SKM-1 (cell line): ENCODE measurements at regions not wholly inside any gene's neighbourhood (a gene's known extent, or its start where the extent isn't known, plus 50 kb on each side); places are given as distances from the start of the nearest gene placed in this dataset.

Experiments
- DNase-seq: peaks from one replicate; lab custom pipeline; 2025; ENCODE audit not compliant: unreplicated experiment; lab: John Stamatoyannopoulos, UW

GRCh38 chr4:141783770-141784169, 147.4 kb downstream of the IL15 start:
- no peak for DNase-seq

DNA sequence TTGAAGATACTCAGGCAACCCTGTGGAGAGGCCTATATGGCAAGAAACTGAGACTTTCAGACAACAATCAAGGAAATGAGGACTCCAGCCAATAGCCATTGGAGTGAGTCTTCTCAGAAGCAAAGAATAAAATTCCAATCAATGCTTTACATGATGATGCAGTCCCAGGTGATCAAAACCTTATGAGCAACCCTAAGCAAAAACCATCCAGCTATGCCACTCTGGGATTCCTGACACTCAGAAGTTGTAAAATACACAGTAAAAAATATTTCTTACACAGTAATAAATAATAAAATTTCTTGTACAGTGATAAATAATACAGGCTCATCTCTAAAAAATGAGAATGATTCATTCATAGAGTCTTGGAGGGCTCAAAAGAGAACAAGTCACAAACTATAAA, 150.6 kb downstream of the IL15 start:
- DNase-seq, result no peak

DNA sequence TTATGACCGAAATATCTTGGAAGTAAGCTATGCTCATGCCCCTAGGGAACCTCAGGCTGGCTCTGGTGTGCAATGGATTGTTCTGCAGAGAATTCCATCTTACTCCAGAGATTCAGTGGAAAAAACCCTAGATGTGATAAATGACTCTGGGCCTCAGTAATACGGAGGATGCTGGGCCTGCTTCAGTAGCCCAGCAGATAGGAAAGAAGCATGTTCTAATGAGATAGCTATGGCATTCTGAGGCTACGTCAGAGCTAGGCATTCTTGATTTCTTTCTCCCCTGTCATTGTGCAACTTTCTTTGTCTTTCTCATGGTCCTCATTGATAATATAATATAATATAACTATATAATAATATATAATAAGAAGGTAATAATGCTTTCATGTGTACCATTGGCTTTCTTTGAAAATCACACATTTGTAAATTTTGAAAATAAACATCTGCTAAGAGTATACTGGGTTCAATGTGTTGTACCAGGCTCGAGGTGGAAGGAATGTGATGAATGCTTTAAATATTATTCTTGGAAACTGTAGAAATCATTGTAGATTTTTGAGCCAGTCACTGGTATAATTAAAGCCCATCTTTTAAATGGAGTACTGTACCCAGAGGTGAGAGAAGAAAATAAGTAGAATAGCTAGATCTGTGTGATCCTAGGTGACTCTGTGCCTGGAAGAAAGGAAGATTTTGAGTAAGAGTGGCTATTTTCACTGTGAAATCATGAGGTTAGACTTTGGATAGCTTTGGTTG, 152.0 kb downstream of the IL15 start:
- DNase-seq, result no peak

DNA sequence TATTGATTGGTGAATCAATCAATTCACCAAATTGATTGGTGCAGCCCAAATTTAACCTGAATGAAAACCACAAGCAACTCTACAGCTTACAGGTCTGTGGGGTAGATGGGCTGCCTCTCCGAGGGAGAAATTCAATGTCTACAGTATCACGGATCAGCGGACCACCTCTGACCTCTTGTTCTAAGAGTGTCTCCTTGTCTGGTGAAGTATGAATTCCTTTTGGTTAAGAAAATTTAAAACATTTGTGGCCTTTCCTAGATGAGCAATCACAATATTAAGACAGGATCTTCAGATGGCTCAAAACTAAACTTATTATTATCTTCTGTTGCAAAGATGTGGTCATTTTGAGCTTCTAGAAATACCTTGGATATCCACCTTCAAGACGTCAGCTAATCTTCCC, 153.3 kb downstream of the IL15 start:
- DNase-seq, result no peak

DNA sequence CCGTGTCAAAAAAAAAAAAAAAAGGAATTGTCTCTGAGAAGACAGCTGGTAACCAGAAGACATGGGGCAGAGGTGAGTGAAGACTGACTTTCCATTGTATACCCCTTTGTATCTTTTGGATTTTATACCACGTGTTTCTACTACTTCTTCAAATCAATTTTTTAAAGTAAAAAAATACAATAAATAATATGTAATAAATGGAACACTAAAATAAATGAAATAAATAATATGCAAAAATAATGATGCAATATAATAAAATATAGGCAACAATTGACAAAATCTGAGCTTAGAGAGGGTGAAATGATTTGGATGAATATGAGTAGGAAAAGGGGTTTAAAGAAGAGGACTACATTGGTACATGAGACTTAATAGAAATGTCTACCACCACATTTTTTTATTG, 155.8 kb downstream of the IL15 start:
- no peak for DNase-seq

DNA sequence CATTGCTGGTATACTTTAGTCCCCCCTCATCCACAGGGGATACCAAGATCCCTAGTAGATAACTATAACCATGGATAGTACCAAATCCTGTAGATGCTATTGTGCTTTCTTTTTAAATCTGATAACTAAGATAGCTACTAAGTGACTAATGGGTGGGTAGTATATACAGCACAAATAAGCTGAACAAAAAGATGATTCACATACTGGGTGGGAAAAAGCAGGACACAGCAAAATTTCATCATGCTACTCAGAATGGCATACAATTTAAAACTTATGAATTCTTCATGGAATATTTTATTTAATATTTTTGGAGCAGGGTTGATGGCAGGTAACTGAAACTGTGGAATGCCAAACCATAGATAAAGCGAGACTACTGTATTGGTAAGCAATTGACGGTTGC, 161.6 kb downstream of the IL15 start:
- no peak for DNase-seq

DNA sequence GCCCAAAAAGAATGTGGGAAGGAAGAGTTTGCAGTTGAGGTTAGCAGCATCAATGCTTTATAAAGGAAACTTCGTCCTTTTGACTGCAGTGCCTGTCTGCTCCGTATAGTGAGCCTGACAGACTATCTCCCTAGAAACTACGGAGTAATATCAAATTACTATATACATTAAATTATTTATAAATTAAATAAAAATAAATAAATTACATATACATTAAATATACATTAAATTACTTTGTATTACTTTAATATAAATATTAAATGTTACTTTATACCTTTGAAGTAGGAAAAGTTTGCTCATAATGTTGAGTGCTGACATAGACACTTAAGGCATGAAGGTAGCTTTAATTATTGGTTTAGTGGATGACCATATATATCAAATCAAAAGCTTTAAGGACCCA, 165.2 kb downstream of the IL15 start:
- no peak for DNase-seq

DNA sequence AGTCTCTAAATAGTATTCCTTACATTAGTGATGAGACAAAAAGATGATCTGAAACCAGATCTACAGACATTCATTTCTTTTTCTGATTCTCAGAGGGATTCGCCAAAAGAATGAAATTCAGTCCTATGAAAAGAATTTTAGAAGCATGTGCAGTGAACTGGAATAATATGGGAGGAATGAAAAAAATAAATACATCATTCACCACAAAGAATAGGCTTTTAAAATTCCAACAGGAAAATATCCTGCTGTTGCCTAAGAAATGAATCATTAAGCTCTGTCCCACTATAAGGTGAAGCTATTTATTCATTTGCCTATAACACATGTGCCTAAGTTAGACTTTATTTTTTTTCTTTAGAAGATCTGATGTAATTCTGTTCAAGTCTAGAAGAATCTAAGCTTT, 165.9 kb downstream of the IL15 start:
- DNase-seq, result no peak

DNA sequence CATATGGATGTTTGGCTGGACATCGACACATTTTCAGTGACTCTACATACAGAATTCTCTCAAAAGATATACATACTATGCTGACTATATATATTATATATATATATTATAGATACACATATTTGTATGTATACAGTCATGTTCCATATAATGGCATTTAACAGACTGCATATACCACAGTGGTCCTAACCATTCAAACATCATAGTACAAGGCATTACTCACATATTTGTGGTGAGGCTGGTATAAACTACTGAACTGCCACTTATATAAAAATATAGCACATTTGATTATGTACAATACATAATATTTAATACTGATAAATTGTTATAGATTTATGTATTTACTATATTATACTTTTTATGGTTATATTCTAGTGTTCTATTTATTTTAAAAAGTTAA, 168.5 kb downstream of the IL15 start:
- no peak for DNase-seq

DNA sequence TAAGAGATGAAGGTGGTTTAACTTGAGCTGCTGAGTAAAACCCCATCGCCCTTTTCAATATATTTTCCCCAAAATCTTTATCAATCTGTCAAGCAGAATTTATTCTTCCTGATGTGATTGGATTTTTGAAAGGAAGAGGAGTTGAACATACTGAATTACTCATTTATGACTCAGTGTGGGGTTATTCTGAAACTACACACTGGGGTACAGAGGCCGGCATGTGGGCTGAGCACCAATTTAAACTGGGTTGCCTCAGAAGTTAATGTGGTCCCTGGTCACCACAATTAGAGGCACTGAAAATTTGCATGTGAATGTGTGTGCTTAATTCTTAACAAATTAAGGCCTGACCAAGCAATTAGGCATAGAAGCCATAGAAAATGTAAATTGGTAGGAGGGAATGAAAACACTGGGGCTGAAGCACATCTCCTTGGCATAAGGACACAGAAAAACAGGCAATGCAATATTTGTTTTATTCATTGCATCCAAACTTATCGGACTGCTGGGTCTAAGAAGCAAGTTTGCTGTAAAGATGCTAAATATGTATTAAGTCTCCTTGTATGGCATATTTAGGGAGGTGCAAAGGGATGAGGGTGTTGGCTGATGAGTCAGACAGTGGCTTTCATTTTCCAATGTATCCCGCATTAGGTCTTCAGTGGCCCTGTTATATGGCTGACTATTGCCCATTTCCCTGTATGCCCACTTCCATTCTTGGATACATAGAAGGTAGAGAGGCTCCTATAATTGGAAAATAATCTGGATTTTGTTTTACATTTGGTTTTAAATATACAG, 170.9 kb downstream of the IL15 start:
- no peak for DNase-seq

DNA sequence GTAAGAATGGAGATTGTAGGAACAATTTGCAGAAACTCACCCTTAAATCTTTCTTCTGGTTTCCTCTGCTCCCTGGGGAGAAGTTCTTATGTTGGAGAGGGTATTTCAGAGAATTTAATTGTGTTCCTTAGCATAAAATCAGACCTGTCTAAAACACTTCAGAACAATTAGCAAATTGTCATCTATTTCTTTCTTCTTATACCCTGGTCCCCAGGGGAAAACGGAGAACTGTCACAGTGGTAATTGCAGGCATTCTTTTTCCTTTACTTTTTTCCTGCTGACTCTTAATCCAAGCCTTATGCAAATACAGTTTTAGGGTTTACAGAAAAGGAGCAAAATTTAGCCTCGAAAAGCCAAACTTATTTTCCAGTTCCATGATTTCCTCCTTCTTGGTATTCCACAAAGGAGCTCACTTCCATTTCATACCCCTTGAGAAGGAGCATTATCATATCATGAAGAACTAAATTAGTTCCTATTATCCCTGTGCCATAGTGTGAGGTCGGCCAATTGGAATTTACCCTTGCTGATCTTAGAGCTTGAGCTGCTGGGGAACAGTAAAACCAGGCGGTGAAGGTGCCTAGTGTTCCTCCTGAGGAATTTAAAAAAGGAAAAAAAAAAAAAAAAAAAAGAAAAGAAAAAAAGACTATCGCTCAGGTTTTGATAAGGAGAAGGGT, 173.8 kb downstream of the IL15 start:
- no peak for DNase-seq

DNA sequence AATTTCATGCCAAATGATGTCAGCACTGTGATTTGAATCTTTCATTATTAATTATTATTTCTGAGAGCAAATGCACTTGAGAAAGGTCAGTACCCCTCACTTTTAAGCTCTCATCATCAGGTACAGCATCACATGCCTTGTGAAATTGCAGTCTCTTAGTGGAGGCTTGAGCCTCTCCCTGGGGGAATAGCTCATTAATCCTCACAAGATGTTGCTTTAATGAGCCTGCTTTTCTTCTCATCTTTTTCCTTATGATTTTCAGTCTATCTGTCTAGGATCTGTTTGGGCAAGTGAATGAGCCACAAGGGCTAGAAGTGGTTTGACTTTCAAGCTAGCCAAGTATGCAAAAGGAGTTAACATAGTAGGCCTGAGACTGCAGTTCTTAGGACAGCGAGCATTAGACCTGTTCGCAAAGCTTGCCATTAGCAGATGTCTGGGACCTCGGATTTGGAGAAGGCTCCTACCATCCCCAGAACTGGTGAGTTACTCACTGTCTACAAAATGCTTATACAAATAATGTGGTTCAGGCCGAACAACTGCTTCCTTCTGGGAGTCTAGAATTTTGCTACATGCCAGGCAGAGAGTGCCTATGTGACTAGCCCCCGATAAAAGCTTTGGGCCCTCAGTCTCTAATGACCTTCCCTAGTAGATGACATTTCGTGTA, 174.5 kb downstream of the IL15 start:
- no peak for DNase-seq

GRCh38 chr4:141812158-141812557, 175.8 kb downstream of the IL15 start:
- DNase-seq, result no peak

GRCh38 chr4:141814499-141814898, 178.1 kb downstream of the IL15 start:
- DNase-seq, result no peak

DNA sequence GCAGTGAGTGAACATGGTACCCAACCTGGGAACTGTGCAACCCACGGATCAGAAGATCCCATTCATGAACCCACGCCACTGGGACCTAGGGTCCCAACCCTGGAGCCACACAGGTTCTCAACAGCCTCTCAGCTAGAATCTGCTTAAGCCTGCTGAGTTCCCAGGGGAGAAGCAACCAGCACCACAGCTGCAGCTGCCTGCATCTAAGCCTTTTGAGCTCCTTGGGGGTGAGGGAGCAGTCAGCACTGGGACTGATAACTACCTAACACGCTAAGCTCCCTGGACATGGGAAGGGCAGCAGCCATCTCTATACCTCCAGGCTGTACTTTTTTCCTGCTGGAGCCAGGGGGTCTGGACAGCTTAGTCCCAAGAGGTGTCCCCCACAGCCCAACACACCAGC, 179.3 kb downstream of the IL15 start:
- DNase-seq, result no peak

GRCh38 chr4:141826260-141826659, 189.9 kb downstream of the IL15 start:
- no peak for DNase-seq

- no peak for DNase-seq
Observed at GRCh38 chr4:141833209-141833608, 196.8 kb downstream of the IL15 start.

DNA sequence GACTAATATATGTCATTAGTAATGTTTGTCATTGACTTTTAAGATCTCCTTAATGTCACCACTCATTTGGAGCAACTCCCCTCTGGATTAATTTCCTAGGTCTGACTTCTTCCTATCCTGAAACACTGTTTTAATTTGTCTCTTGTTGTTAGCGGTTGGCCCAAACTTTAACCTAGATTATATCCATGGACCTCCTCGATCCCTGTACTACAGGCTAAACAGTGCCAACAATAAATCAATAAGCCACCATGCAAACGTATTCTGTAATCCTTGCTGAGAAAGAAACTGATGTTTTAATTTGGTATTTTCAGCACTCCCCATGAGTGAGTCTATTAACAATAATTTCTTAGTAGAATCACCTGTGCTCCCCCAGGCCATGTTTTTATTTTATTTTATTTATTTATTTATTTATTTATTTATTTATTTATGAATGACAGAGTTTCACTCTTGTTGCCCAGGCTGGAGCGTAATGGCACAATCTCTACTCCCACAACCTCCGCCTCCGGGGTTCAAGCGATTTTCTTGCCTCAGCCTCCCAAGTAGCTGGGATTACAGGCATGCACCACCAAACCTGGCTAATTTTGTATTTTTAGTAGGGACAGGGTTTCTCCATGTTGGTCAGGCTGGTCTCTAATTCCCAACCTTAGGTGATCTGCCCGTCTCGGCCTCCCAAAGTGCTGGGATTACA, 204.1 kb downstream of the IL15 start:
- no peak for DNase-seq

DNA sequence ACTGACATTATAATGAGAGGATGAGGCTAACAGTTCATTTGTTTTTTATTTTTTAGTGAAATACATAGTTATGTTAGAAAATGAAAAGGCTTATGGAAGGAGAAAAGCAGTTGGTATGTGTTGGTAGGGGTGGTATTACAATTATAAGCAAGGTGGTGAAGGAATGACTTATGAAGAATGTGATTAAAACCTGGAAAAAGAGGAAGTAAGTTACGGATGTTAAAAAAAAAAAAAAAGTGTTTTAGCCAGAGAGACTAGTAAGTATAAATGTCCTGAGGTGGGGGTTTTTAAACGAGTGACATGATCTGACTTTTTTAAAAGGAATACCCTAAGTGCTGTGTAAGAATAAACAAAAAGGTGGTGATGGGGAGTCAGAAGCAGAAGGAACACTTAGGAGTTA, 206.8 kb downstream of the IL15 start:
- DNase-seq, result no peak

DNA sequence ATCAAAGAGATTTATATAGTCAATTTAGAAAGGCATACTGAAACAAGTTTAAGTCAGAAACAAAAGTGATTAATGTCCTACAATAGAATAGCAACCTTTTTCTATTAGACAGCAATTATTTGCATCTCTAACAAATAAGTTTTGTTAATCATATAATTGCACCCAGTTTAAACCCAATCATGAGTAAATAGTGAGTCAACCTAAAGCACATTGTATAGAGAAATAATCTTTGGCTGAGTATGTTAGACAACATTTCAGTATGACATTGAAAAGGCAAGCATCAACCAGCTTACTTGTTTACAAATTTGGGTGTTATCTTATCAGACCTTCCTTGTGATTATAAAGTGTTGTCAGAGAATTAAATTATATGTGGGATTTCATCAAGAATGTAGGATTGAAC, 209.5 kb downstream of the IL15 start:
- no peak for DNase-seq

DNA sequence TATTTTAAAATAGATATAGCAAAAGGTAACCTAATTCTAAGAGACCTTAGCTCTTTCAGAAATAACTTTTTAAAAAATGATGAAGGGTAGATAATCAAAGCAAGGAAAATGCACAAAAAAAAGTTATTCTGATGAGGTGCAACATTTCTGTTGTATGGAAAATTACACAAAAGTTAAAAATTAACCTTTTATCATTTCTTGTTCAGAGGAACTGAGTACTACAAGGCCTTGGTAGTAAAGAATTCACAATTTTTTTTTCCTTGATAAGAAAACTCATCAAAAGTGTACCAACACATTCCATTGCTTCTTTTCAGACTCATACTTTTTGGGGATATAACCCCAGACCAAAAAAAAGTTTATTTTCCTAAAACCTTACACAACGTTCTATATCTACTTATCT, 213.0 kb downstream of the IL15 start:
- no peak for DNase-seq
